T-cell (primary cell): ENCODE measurements at regions not wholly inside any gene's neighbourhood (a gene's known extent, or its start where the extent isn't known, plus 50 kb on each side); places are given as distances from the start of the nearest gene placed in this dataset.

Experiments used
- ATAC-seq, 4 experiments: fragments of 200-7000 bp in 3 of 4; fragments of 150-1000 bp in 1 of 4; cut with Tn5 transposase; replicated peaks in 1 of 4; 1 replicate in 3 of 4; 2 replicates in 1 of 4; pipeline ENCODE4 v1.10.0; 2021; ENCODE audit warnings: moderate library complexity in 3 of 4, mild to moderate bottlenecking in 2 of 4, moderate number of reproducible peaks in 1 of 4
- CTCF ChIA-PET, 2 donors: fragments of 300-600 bp; sonication (Branson Sonifier 250); formaldehyde crosslinking; loops; one replicate each; lab custom pipeline; 2022; ENCODE audit warnings: antibody characterized with exemption in 2 of 2; lab: Charles Lee
- POLR2A ChIA-PET, 2 donors: fragments of 300-600 bp; sonication (Branson Sonifier 250); formaldehyde crosslinking; loops; one replicate each; lab custom pipeline; 2022; ENCODE audit warnings: antibody characterized with exemption in 2 of 2; lab: Charles Lee
- DNase-seq, 35 experiments: peaks; one replicate each; pipeline versions ENCODE4 v3.0.0 to v3.0.0-alpha.2; 2013 to 2023
- H3K27ac ChIP-seq: one replicate; pipeline ENCODE4 v1.5.1; 2013; ENCODE audit warnings: low read length
- H3K27me3 ChIP-seq, 2 experiments: replicated peaks in 1 of 2; 1 replicate in 1 of 2; 2 replicates in 1 of 2; pipeline versions ENCODE4 v1.6.1 to v1.7.0; 2013; ENCODE audit warnings: low read length in 1 of 2, mixed read lengths in 1 of 2; ENCODE audit not compliant: control insufficient read depth in 2 of 2, insufficient read depth in 2 of 2; ENCODE audit errors: extremely low read depth in 1 of 2
- H3K36me3 ChIP-seq, 2 donors: 1 replicate in 1 of 2; 2 replicates in 1 of 2; pipeline versions ENCODE4 v1.6.1 to v1.7.0; 2013; ENCODE audit warnings: low read length in 1 of 2; ENCODE audit not compliant: control insufficient read depth in 2 of 2, insufficient read depth in 1 of 2; ENCODE audit errors: extremely low read depth in 1 of 2
- H3K4me1 ChIP-seq, 2 experiments: 1 replicate in 1 of 2; 2 replicates in 1 of 2; pipeline versions ENCODE4 v1.6.1 to v1.7.0; 2013; ENCODE audit warnings: low read length in 2 of 2, mixed read lengths in 1 of 2; ENCODE audit not compliant: insufficient read depth in 2 of 2, control insufficient read depth in 1 of 2; ENCODE audit errors: extremely low read depth in 1 of 2
- H3K4me3 ChIP-seq, 2 donors: 1 replicate in 1 of 2; 2 replicates in 1 of 2; pipeline versions ENCODE4 v1.5.1 to v1.7.0; 2013; ENCODE audit warnings: mild to moderate bottlenecking in 2 of 2, low read length in 1 of 2, moderate library complexity in 1 of 2; ENCODE audit not compliant: control insufficient read depth in 1 of 2; ENCODE audit errors: extremely low read depth in 1 of 2
- H3K9me3 ChIP-seq: 2 replicates; pipeline ENCODE4 v1.7.0; 2013
- H3K27ac Mint-ChIP-seq, 2 donors: one replicate each; pipeline ENCODE4 v1.8.0; 2020 to 2021; ENCODE audit warnings: mild to moderate bottlenecking in 2 of 2, mixed read lengths in 2 of 2
- H3K27me3 Mint-ChIP-seq, 2 donors: one replicate each; pipeline ENCODE4 v1.8.0; 2021 to 2022; ENCODE audit warnings: mixed read lengths in 2 of 2
- H3K36me3 Mint-ChIP-seq: one replicate; pipeline ENCODE4 v1.8.0; 2021; ENCODE audit warnings: mixed read lengths
- H3K4me1 Mint-ChIP-seq, 3 donors: one replicate each; pipeline ENCODE4 v1.8.0; 2020 to 2022; ENCODE audit warnings: mixed read lengths in 3 of 3, mild to moderate bottlenecking in 1 of 3
- H3K4me3 Mint-ChIP-seq, 3 donors: one replicate each; pipeline ENCODE4 v1.8.0; 2020 to 2022; ENCODE audit warnings: mild to moderate bottlenecking in 3 of 3, mixed read lengths in 3 of 3, moderate library complexity in 3 of 3
- H3K9me3 Mint-ChIP-seq, 3 donors: one replicate each; pipeline ENCODE4 v1.8.0; 2020 to 2022; ENCODE audit warnings: mixed read lengths in 3 of 3
- WGBS: methylation state at CpG from one replicate; pipeline ENCODE4 v1.1.5; 2013; ENCODE audit warnings: missing lambda C conversion rate; ENCODE audit not compliant: insufficient coverage; 5-methylcytosine and 5-hydroxymethylcytosine counted together

DNA sequence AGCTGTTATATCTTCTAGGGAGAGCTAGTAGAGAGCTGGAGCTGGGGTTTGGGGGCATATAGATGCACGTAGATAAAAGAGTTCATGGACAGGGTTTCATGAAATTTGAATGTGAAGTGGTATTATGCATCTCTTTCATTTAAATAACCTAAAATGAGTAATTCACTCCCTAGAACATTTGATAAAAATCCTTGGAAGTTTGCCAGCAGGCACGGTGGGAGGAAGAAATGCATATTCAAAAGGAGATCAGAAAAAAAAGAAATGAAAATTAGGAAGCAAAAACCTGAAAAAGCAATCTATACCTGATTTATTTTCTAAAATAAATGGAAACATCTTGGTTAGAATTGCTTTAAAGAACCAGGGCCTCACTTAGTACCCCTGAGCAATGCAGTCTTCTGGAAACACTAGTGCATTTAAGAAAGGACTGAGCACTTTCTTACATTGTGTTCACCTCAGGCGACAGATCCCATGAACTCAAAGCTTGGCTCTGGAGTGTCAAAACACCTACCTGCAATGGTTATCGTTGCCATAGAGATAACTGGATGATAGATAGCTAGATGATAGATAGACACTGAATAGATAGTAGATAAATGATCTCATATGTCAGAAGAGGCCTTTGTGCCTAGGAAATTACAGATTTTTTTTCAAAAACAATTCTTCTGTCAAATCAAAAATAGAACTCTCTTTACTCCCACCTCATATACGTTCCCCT, 458.6 kb upstream of the THRB start:
- Mint-ChIP-seq H3K4me1 (no peaks in the 10 kb centered on the region), H3K4me3 (no peak overlapping the region), H3K9me3 (peaks cover 0 to 9% (median 3%) of the 10 kb centered on the region in 3 donors), H3K27me3 (no peaks in the 10 kb centered on the region), H3K36me3 (no peaks in the 10 kb centered on the region), H3K27ac (no peak overlapping the region)
- Histone ChIP-seq H3K27me3 (no peaks in the 10 kb centered on the region), H3K36me3 (no peaks in the 10 kb centered on the region), H3K4me3 (no peak overlapping the region), H3K9me3 (no peaks in the 10 kb centered on the region), H3K27ac (no peak overlapping the region), H3K4me1 (no peaks in the 10 kb centered on the region)
- no peak for ATAC-seq
- WGBS, result 65% methylated on average over 2 of the region's 5 CpGs
- POLR2A ChIA-PET, result no interaction called here
- DNase-seq, result no peak
- CTCF ChIA-PET, result no interaction called here

DNA sequence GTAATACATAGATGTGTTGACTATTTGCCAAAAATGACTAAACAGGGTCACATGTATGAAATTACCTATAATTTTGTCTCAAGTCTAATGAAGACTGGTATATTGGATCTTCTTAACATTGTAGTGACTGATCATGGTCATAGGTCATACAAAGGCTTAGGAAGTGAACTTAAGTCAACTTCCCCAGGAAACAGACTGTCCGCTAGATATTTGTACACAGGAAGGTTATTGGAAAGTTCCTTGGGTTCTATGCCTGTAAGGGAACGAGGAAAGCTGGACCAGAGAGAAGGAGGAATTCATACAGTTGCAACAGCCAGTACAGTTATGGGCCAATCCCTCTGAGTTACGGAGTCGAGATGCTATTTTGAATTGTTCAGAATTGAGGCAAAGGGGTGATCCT, 462.0 kb upstream of the THRB start:
- H3K27me3 Mint-ChIP-seq, result no peaks in the 10 kb centered on the region
- no peak overlapping the region for H3K27ac ChIP-seq
- DNase-seq (no peak), ATAC-seq (no peak)
- POLR2A ChIA-PET, result no interaction called here
- no peaks in the 10 kb centered on the region for H3K36me3 Mint-ChIP-seq
- H3K27me3 ChIP-seq, result no peaks in the 10 kb centered on the region
- H3K4me1 ChIP-seq, result no peaks in the 10 kb centered on the region
- H3K9me3 ChIP-seq, result no peaks in the 10 kb centered on the region
- no peak overlapping the region for H3K27ac Mint-ChIP-seq
- no peak overlapping the region for H3K4me3 ChIP-seq
- WGBS, result 22% methylated on average over 1 of the region's 4 CpGs
- peaks cover 0 to 9% (median 0%) of the 10 kb centered on the region in 3 donors for H3K9me3 Mint-ChIP-seq
- no peaks in the 10 kb centered on the region for H3K36me3 ChIP-seq
- no peaks in the 10 kb centered on the region for H3K4me1 Mint-ChIP-seq
- H3K4me3 Mint-ChIP-seq, result no peak overlapping the region
- CTCF ChIA-PET, result no interaction called here

DNA sequence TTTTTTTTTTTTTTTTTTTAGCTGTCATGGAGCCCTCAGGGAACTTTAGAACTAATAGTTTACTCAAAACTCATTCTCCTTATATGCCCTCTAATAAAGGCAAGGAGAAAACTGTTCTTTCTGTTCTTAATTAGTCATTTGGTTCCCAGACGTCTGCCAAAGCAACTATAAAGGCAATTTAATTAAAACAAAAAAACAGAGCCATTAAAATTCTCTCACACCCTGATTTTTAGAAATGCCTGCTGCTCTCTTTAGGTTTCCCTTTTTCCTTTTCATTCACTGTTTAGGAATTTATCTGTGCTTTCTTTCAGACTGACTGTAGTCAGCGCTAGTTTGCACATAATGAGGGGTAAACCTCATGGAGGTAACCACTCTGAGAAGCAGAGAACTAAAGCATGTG, 463.6 kb upstream of the THRB start:
- no peaks in the 10 kb centered on the region for H3K4me1 ChIP-seq
- Mint-ChIP-seq H3K27me3 (no peaks in the 10 kb centered on the region), H3K36me3 (no peaks in the 10 kb centered on the region), H3K4me1 (no peaks in the 10 kb centered on the region), H3K4me3 (no peak overlapping the region), H3K27ac (no peak overlapping the region), H3K9me3 (peaks cover 0 to 9% (median 2%) of the 10 kb centered on the region in 3 donors)
- no peaks in the 10 kb centered on the region for H3K27me3 ChIP-seq
- H3K4me3 ChIP-seq, result no peak overlapping the region
- no peaks in the 10 kb centered on the region for H3K36me3 ChIP-seq
- WGBS, result no CpG with 5 or more reads among the region's 2 CpGs
- ChIA-PET POLR2A (no interaction called here), CTCF (no interaction called here)
- H3K27ac ChIP-seq, result no peak overlapping the region
- H3K9me3 ChIP-seq, result no peaks in the 10 kb centered on the region
- no peak for ATAC-seq
- no peak for DNase-seq

DNA sequence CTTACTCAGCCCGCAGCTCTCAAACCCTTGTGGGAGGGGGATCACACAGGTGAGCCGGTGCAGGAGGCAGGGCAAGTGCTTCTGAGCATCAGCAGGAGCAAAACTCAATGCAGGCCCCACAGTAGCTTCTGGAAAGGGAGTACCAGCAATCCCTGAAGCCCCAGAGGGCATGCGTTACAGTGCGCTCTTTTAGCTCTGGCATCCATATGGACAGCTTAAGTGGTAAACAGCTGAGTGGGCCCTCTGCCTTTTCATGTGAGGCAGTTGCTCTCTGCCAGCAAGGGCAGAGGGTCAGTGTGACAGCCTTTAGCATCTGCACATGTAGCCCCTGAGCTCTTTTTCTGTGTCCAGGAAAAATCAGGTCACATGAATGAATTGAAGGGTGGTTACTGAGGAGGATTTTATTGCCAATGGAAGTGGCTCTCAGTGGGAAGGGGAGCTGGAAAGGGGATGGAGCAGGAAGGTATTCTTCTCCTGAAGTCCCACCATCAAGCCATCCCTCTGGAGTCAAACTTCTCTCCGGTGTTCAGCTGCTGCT, 464.3 kb upstream of the THRB start:
- Mint-ChIP-seq H3K9me3 (peaks cover 0 to 9% (median 2%) of the 10 kb centered on the region in 3 donors), H3K4me3 (no peak overlapping the region), H3K27me3 (no peaks in the 10 kb centered on the region), H3K36me3 (no peaks in the 10 kb centered on the region), H3K27ac (no peak overlapping the region), H3K4me1 (no peaks in the 10 kb centered on the region)
- ATAC-seq (no peak), DNase-seq (no peak)
- Histone ChIP-seq H3K4me1 (no peaks in the 10 kb centered on the region), H3K36me3 (no peaks in the 10 kb centered on the region), H3K9me3 (no peaks in the 10 kb centered on the region), H3K27ac (no peak overlapping the region), H3K4me3 (no peak overlapping the region), H3K27me3 (no peaks in the 10 kb centered on the region)
- 100% methylated on average over 3 of the region's 5 CpGs for WGBS
- CTCF ChIA-PET, result no interaction called here
- POLR2A ChIA-PET, result no interaction called here

DNA sequence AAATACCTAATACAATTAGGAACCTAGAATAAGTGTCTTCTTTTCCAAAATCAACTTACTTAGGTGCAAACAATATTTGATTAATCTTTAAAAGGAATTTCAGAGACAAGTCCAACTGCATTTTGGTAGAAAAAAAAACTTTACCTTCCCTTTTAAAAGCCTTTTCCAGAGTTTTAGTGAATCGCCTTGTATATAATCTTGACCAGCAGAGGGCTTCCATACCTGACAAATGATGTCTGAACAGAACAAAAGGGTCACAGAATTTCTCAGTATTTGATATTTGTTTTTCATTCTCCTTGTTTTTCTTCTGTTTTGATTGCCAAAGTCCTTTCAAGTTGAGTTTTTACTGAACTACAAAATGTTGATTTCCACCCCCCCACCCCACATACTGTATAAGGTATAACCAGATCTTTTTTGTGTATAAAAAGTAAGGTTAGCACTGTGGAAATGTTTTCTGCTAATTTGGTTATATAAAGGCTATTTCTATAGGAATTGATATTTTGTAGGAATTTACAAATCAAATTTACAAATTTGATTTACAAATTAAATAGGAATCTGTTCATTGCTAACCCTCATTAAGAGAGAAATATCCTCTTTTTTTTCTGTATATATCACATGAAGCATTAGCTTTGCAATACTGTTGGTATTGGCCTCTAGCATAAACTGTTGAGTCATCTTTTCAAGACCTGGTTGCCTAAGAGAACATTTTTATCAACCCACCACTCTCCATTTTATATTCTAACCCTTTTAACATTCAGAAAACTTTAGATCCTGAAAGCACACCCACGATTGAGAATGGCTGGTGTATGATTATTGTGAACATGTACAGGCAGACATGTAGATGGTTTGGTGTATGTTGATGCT, 464.1 kb upstream of the RARB start:
- Histone ChIP-seq H3K9me3 (no peaks in the 10 kb centered on the region), H3K4me3 (no peak overlapping the region), H3K36me3 (no peaks in the 10 kb centered on the region), H3K27ac (no peak overlapping the region), H3K27me3 (no peaks in the 10 kb centered on the region), H3K4me1 (no peaks in the 10 kb centered on the region)
- POLR2A ChIA-PET, result no interaction called here
- no peaks in the 10 kb centered on the region for H3K27me3 Mint-ChIP-seq
- no peak overlapping the region for H3K27ac Mint-ChIP-seq
- H3K36me3 Mint-ChIP-seq, result no peaks in the 10 kb centered on the region
- peaks cover 2 to 9% (median 3%) of the 10 kb centered on the region in 3 donors for H3K9me3 Mint-ChIP-seq
- CTCF ChIA-PET, result no interaction called here
- H3K4me1 Mint-ChIP-seq, result no peaks in the 10 kb centered on the region
- no CpG with 5 or more reads among the region's 2 CpGs for WGBS
- DNase-seq (no peak), ATAC-seq (no peak)
- H3K4me3 Mint-ChIP-seq, result no peak overlapping the region

DNA sequence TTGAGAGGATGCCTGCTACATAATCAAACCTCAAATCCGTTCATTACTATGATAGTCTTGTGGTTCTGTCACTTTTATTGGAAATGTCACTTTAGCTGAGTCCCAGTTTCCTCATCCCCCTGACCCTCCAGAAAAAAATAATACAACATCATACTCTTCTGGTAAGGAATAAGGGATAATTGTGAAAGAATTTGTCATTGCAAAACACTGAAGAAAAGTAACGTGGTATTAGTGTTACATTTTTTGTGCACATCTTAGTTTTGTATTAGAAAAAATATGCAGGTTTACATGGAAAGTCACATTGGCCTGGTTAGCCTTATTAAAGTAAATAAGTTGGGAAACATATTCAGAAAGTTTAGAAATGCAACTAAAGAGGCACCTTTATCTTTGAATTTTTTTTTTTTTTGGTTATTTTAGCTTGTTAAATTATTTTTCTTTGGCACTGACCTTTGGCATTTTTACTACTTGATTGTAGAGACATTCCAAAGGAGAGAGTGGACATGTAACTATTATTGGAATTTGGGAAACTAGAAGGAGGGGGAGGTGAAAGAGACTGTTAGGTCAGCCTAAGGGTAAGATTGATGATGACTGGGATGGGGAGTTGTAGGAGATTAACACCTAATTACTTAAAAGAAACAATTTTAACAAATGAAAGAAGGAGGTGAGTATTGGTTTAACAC, 462.2 kb upstream of the RARB start:
- no peaks in the 10 kb centered on the region for H3K4me1 ChIP-seq
- no peak overlapping the region for H3K27ac ChIP-seq
- WGBS, result 60% methylated on average over 1 of the region's 2 CpGs
- H3K9me3 ChIP-seq, result no peaks in the 10 kb centered on the region
- H3K4me3 ChIP-seq, result no peak overlapping the region
- Mint-ChIP-seq H3K36me3 (no peaks in the 10 kb centered on the region), H3K9me3 (peaks cover 2 to 10% (median 5%) of the 10 kb centered on the region in 3 donors), H3K27me3 (no peaks in the 10 kb centered on the region), H3K4me3 (no peak overlapping the region), H3K4me1 (no peaks in the 10 kb centered on the region), H3K27ac (no peak overlapping the region)
- POLR2A ChIA-PET, result no interaction called here
- H3K36me3 ChIP-seq, result no peaks in the 10 kb centered on the region
- CTCF ChIA-PET, result no interaction called here
- no peaks in the 10 kb centered on the region for H3K27me3 ChIP-seq
- no peak for ATAC-seq
- no peak for DNase-seq
